ENCODE measurements at regions not wholly inside any gene's neighbourhood (a gene's known extent, or its start where the extent isn't known, plus 50 kb on each side); places are given as distances from the start of the nearest gene placed in this dataset.
"Not testable (repeated sequence)": the region's sequence is repeated elsewhere in the genome, so short reads cannot be mapped to it uniquely, and the experiment has no call there.

DNA sequence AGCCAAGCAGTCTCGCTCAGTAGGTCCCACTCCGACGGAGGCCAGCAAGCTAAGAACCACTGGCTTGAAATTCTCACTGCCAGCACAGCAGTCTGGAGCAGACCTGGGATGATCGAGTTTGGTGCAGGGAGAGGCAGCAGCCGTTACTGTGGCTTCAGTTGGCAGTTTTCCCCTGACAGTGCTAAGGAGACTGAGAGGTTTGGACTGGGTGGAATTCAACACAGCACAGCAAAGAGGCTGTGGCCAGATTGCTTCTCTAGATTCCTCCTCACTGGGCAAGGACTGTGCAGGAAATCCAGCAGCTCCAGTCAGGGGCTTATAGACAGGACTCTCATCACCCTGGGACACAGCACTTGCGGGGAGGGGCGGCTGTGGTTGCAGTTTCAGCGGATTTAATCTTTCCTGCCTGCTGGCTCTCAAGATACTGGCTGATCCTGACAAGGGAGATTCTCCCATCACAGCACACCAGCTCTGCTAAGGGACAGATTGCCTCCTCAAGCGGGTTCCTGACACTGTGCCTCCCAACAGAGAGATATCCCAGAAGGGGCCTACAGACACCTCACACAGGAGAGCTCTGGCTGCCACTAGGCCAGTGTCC is 122.1 kb downstream of the YIPF5 start:
- intact Hi-C loops (cut with micrococcal nuclease) = no loop called here

DNA sequence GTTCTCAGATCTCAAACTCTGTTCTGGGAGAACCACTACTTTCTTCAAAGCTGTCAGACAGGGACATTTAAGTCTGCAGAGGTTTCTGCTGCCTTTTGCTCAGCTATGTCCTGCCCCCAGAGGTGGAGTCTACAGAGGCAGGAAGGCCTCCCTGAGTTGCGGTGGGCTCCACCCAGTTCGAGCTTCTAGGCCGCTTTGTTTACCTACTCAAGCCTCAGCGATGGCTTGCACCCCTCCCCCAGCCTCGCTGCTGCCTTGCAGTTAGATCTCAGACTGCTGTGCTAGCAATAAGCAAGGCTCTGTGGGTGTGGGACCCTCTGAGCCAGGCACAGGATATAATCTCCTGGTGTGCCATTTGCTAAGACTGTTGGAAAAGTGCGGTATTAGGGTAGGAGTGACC is 115.1 kb downstream of the YIPF5 start:
- intact Hi-C loops (cut with micrococcal nuclease) = not testable (repeated sequence)

DNA sequence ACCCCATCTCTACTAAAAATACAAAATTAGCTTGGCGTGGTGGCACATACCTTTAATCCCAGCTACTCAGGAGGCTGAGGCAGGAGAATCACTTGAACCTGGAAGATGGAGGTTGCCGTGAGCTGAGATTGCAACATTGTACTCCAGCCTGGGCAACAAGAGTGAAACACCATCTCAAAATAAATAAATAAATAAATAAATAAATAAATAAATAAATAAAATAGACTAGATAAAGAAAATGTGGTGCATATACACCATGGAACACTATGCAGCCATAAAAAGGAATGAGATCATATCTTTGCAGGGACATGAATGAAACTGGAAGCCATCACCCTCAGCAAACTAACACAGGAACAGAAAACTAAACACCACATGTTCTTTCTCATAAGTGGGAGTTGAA is 110.4 kb downstream of the YIPF5 start:
- intact Hi-C loops (cut with micrococcal nuclease) = not testable (repeated sequence)

DNA sequence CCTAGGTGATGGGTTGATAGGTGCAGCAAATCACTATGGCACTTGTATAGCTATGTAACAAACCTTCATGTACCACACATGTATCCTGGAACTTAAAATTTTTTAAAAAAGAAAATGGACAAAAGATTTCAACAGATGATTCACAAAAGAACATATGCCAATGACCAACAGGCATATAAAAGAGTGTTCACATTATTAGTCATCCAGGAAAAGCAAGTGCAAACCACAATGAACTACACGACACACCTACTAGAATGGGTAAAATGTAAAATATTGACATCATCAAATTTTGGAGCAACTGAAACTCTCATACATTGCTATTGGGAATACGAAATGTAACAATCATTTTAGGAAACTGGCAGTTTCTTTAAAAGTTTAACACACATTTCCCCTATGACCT is 109.9 kb downstream of the YIPF5 start:
- intact Hi-C loops (cut with micrococcal nuclease) = no loop called here

DNA sequence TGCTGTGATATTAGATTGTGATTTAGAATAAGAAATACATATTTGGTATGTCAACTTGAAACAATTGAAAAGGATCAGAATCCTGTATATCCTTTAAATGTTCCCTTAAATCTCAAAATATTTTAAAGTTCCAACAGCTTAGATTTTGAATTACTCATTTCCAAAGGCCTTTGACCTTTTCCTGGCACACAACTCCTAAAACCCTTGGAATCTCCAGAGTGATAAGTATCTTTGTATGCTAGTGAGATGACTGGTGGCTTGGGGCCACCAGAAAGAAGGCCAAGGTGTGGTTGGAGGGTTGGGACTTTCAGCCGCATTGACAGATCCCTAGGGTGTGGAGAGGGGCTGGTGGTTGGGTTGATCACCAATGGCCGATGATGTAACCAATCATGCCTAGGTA is 104.7 kb downstream of the YIPF5 start:
- intact Hi-C loops (cut with micrococcal nuclease) = no loop called here

DNA sequence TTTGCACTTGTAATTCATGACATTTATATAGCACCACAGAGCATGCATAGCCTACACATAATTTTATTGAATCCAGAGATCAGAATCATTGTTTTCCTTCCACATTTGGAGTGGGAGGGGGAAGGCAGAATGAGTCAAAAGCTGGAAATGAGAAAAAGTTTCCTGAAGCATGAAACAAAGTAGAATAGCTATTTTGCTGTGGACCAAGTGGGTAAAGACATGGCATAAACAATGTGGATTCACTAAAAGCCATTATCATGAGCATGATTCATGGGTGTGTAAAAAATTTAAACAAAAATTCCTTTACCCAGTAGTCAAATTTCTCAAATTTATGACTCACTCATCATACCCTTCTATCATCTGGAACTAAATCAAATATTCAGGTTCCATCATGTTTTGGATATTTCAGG is 97.9 kb downstream of the YIPF5 start:
- intact Hi-C loops (cut with micrococcal nuclease) = no loop called here

DNA sequence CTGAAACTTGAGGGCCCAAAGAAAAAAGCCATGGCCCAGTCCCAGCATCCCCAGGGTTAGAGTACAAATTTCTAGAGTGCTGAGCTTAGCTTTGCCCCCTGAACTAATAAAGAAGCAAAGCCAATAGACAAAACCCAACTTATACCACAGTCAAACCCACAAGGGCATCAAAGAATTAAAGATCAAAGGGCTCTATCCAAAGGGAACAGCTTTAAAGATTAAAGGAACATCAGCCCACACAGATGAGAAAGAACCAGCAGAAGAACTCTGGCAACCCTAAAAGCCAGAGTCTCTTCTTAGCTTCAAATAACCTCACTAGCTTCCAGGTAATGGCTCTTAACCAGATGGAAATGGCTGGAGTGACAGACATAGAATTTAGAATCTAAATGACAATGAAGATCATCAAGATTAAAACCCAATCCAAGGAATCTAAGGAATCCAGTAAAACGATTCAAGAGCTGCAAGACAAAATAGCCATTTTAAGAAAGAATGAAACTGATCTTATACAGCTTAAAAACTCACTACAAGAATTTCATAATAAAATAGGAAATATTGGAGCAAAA is 93.9 kb downstream of the YIPF5 start:
- intact Hi-C loops (cut with micrococcal nuclease) = no loop called here

DNA sequence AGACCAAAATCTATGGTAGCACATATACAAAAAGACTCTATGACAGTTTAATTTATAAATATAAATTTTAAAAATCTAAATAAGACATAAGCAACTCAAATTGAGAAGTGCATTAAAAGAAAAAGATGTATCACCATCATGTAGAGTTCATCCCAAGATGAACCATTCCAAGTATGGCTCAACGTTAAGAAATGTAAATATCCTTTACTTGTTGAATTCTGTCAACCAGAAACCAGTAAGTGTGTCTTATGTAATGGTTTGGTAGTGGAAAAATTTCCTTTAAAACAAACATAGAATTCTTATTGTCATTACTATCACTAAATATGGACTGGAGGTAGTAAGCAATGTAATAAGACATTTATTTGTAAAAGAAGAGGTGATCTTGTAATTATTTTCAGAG is 87.3 kb downstream of the YIPF5 start:
- intact Hi-C loops (cut with micrococcal nuclease) = no loop called here

DNA sequence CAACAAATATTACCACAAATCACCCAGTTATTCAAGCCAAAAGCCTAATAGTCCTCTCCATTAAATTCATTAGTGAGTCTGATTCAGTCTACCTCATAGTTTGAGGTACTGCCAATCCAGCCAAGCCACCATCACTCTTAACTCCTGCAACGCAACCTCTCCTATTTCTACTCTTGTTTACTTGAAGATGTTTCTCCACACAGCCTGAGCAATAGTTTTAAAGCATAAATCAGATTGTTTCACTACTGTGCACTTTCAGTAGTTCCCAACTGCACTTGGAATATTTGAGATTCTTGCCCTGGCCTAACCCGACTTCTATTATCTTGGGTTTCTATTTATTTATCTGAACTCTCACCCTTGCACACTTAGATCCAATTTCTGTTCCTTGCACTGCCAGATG is 85.5 kb downstream of the YIPF5 start:
- intact Hi-C loops (cut with micrococcal nuclease) = no loop called here

DNA sequence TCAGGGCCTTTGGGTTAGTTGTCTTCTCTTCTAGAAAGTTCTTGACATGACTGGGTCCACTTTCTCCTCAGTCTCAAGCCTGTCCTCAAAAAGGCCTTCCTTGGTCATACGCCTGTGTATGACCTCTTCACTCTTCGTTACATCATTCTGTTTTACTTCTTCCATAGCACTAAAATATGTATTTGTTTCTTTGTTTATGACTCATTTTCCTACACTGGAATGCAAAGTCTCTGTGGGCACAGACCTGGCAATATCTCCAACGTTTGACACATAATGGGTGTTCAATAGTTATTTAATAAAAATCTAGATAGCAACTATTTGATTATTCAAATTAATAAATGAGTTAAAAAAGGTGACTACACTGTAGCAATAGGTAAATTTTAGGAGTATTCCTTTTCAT is 85.1 kb downstream of the YIPF5 start:
- intact Hi-C loops (cut with micrococcal nuclease) = no loop called here

DNA sequence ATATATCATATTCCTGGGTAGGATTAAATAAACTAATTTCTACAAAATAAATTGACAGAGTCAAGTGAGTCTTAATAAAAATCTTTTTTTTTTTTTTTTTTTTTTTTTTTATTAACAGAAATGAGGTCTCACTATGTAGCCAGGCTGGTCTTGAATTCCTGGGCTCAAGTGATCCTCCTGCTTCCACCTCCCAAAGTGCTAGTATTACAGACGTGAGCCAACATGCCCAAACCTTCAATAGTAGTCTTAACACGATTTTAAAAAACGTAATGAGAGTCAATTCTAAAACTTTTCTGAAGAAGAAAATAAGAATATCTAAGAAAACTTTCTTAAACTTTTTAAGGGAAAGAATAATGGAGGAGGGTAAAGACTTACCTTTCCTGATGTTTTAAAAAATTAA is 84.2 kb downstream of the YIPF5 start:
- intact Hi-C loops (cut with micrococcal nuclease) = no loop called here

DNA sequence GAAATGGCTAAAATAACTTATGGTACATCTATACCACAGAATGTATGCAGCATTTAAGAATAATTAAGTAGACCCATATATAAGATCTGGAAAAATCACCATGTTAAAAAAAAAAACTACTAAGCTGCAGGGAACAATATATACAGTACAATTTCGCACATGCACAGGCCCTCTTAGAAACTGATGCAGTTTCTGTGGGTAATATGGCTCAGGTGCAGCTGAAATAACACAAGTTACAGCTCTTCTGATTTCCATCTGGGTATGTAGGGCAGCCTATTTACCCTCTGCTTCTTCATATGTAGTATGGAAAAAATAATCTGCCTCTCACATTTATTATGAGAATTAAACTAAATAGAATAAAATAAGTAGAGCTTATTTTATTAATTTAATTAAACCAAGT is 82.9 kb downstream of the YIPF5 start:
- intact Hi-C loops (cut with micrococcal nuclease) = no loop called here

DNA sequence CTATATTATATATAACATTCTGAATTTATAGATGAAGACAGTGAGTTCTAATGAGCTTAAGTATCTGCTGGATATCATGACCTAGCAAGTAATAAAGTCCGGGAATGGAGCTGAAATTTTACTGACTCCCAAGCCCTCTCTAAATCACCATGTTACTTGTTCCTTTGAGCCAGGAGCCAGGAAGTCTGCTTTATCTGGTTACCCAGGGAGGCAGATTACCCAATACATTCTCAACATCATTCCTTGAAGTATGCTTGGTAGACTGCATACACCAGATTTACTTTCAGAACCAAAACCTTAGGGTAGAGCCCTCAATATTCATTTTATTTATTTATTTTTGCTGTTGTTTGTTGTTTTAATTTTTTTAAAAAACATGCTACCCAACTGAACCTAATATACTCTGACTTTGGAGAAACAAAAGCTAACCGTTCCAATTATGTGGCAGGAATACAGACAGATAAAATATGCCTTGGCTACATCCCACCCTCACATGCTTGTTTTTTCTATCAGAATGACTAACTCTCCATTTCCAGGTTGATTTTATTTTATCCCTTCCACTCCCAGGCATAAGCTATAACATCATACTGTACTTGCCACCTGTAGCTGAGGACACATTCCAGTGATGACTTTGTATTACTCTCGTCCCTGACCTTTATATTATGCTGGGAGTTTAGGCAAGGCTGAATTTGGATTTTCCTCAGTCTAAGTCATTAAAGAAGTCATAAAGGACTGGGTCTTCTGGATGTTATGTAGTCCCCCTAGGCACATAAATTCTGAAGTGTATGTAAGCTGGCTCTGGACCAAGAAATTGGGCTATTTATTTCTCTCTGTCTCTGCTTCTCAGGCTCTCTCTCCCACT is 82.0 kb downstream of the YIPF5 start:
- intact Hi-C loops (cut with micrococcal nuclease) = no loop called here

DNA sequence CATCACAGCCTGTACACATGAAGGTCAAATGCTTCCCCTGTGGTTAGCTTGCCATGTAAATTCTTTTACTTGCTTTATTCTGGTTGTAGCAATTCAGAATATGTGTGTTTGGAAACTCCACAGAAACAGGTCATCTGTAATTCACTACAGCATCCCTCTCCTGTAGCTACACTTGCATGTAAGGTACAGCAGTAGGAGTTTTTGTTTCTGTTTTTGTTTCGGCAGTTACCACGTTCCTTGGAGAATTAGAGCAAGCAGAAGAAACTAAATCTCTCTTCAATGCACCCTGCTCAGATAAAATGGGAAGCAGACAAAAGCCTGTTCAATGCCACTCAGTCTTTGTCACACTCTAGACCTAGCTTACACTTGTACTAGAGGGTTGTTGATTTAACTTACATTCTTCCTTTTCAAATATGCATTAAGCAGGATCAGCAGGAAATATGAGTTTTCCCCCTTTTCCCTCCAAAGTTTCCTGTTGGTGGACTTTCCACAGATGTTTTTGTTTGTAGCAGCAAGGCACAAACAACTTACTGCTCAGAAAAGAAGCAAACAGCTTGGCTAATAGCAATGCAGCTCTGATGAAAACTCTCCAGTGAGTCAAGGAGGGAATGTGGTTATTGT is 80.9 kb downstream of the YIPF5 start:
- intact Hi-C loops (cut with micrococcal nuclease) = no loop called here

DNA sequence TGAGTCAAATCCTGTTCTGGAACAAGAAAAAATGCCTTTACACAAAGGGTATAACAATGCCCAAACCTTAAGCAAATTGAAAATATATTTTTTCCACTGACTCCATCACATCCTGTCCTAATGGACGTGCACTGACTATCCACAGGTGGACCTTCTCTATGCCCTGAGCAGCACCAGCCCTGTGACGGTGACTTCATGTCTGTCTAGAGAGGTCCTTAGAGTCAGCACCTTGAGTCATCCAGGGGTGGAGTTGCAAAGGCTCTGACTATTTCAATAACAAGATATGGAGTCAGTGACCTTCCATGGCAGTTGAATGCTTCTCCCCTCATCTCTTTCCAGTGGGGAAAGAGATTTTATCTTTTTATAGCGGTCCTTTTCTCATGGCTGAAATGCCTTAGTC is 78.0 kb downstream of the YIPF5 start:
- intact Hi-C loops (cut with micrococcal nuclease) = no loop called here

DNA sequence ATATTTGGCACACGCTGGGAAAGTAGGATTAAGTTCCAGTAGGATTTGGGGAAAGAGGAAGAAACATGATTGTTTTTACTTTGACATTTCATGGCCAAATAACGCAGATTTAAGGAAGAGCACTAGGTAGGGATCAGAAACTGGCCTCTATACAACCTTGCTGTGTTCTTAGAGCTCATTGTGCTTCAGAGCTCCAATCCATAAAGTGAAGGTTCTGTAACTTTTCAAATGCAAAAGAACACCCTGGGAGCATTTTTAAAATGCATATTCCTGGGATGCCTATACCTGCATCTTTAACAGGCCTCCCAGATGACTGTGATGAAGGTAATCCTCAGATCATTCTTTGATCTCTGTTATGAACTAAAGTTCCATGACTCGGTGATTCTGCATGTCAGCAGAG is 77.1 kb downstream of the YIPF5 start:
- intact Hi-C loops (cut with micrococcal nuclease) = no loop called here

DNA sequence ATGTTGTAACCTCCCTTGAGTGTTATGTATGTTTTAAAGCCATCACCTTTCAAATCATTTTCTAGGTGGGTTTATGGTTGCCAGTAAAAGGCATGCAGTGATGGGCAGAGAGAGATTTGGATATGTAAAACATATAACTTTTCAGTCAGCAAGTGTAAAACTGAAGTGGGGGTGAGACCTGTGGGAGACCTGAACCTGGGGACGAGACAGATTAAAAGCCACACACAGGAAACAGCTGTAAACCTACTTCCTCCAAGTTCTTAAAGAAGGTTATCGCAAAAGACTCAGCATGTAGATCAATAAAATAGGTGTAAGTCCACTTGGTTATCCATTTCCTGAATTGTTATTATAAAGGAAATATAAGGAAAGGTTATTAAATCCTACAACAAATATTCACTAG is 76.6 kb downstream of the YIPF5 start:
- intact Hi-C loops (cut with micrococcal nuclease) = no loop called here

DNA sequence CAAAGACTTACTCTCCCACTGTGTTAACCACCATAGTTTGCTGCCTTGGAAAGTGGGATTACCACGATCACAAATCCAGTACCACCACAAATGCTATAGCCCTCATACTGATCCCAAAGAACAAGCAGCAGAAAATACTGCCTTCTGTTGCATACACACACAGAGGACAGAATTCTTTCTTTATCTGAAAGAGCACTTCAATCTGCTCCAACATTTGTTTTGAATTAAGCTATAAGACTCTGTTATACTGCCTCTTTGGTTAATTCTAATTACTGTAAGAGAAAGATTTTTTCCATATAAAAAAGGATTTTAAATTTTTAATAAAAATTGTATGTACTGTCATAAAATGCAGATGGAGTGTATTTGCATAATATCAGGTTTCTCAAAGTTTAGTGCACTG is 69.8 kb downstream of the YIPF5 start:
- intact Hi-C loops (cut with micrococcal nuclease) = no loop called here

DNA sequence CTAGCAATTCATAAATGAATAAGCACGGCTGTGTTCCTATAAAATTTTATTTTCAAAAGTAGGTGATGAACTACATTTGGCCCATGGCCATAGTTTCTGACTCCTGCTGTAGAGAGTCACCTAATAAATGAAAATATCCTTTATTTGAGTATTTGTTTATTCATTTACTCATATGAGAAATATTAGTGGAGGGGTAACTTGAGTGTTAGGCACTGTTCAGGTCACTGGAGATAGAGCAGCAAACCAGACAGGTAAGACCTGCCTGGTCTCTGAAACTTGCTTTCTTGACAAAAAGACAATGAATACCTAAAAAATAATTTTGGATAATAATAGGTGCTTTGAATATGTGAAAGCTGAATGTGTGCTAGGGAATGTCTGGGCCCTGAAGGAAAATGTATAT is 68.8 kb downstream of the YIPF5 start:
- intact Hi-C loops (cut with micrococcal nuclease) = no loop called here

DNA sequence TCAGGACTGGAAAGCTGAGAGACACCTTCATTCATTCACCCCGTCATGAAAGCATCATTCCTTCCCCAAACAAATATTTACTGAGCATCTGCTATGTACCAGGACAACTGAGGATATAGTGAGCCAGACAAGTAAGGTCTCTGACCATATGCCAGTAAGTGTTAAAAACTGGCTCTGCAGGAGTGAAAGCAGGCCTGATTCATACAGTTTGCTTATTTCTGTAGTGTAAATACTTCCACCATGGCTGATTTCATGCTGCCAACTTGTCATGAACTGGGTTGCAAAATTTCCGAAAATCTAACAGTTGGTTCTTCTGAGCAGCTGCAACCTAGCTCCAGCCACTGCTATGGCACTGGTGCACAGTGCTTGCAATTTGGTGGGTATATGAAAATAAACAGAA is 68.1 kb downstream of the YIPF5 start:
- intact Hi-C loops (cut with micrococcal nuclease) = no loop called here

DNA sequence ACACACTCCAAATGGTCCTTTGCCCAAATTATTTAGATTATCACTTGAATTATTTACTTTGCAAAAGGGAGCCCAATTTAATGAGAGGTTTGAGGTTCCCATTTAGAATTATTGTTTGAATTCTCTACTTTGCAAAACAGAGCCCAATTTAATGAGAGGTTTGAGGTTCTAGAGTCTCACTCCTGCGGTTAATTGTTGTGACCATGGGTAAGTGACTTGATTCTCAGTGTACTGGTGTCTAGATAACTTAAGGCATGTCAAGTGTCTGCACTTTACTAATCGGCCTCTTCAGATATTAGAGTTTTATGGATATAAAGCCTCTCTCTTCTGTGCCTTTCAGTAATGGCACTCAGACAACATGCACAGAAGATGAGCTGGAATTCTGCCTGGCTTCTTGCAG is 67.5 kb downstream of the YIPF5 start:
- intact Hi-C loops (cut with micrococcal nuclease) = no loop called here

Data from T-helper 1 cell treated with Interleukin-12 subunit alpha and Interleukin-12 subunit beta and Interleukin-4 antibody, amounts not matched to agents 30 ng/mL and 1 ng/mL, for 36 hours (primary cell).